ENCODE measurements at regions not wholly inside any gene's neighbourhood (a gene's known extent, or its start where the extent isn't known, plus 50 kb on each side); places are given as distances from the start of the nearest gene placed in this dataset.

DNA sequence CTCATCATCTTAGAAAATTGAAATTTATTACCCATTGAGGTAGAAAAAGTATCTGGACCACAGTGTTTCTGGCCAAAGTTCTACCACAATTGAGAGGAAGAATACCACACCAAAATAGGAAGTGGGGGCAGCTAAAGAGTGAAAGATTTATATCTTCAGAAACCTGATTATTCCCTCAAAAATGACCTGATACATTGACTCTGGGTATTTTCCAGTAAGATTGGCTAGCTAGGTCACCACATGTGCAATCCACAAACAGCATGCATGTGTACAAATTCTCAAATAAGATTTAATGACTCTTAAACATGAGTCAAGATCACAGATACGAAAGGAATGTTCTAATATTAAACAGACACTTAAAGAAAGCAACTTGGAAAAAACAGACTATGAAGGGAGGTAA is 1516.2 kb upstream of the PCDH20 start:
- H3K4me1 ChIP-seq (ENCODE audit: insufficient read depth), result no peaks in the 10 kb centered on the region
- WGBS, result 19% methylated on average over 1 of the region's 1 CpG
- no peak for DNase-seq (ENCODE audit: extremely low spot score)
- no peaks in the 10 kb centered on the region for H3K36me3 ChIP-seq (ENCODE audit: insufficient read depth)
- no peak overlapping the region for H3K27ac ChIP-seq (ENCODE audit: low read depth)
- H3K4me3 ChIP-seq (ENCODE audit: low read depth, low read length), result no peak overlapping the region

DNA sequence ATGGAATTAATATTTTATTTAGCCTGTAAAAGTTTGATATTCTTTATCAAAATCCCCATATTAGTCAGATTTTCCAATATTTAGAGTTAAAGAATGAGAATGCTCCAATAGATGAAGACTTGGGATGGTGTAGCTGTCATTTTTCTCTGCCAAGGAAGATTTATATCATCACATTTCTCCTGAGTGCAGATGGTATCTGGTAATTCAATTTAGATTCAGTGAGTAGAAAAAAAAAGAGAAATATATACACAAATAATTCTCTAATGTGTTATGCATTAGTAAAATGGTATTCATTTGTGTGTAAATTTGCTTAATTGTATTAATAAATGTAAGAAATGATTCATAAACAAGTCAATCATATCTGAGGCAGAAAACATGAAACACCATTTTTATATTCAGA is 1508.7 kb upstream of the PCDH20 start:
- Histone ChIP-seq H3K27ac (ENCODE audit: low read depth) (no peak overlapping the region), H3K4me3 (ENCODE audit: low read depth, low read length) (no peak overlapping the region), H3K4me1 (ENCODE audit: insufficient read depth) (no peaks in the 10 kb centered on the region), H3K36me3 (ENCODE audit: insufficient read depth) (no peaks in the 10 kb centered on the region)
- no peak for DNase-seq (ENCODE audit: extremely low spot score)

DNA sequence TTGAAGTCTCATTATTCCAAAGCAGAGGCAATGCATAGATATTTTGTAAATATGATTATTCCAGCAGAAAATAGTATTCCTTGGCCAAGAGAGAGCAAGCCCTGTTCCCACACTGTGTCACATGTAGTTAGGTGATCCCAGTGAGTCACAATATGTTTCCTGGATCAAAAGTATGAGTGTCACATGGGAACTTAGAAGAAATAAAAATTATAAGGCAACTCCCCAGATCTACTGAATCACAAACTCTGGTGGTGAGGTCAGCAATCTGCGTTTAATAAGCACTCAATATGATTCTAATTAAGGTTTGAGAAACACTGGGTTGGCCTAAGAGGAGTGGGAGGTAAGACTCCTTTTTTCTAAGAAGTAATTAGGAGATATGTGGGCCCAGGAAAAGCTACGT is 1504.5 kb upstream of the PCDH20 start:
- 67% methylated on average over 2 of the region's 2 CpGs for WGBS
- H3K4me3 ChIP-seq (ENCODE audit: low read depth, low read length), result no peak overlapping the region

DNA sequence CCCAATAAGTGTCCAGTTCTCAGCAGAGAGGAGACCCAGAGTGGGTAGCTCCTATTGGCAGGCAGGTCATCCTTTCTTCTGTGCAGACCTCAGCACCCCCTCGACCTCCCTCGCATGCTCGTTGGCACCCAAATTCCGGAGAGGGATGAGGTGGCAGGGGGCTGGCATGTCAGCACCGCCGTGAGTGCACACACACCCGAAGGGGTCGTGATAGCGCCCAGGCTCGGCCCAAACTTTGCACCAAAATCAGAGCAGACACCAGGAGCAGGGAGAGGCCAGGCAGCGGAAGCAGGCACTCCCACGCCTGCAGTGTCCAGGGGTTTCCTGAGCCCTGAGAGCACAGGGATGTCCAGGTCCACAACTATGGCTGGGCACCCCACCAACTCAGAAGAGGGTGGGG is 1503.8 kb upstream of the PCDH20 start:
- 94% methylated on average over 12 of the region's 12 CpGs for WGBS
- Histone ChIP-seq H3K4me3 (ENCODE audit: low read depth, low read length) (no peak overlapping the region), H3K4me1 (ENCODE audit: insufficient read depth) (no peaks in the 10 kb centered on the region), H3K36me3 (ENCODE audit: insufficient read depth) (no peaks in the 10 kb centered on the region), H3K27ac (ENCODE audit: low read depth) (no peak overlapping the region)
- no peak for DNase-seq (ENCODE audit: extremely low spot score)

More for the DNA sequence above, 1504.5 kb upstream of the PCDH20 start:
- no peak for DNase-seq (ENCODE audit: extremely low spot score)
- H3K36me3 ChIP-seq (ENCODE audit: insufficient read depth), result no peaks in the 10 kb centered on the region
- H3K27ac ChIP-seq (ENCODE audit: low read depth), result no peak overlapping the region
- H3K4me1 ChIP-seq (ENCODE audit: insufficient read depth), result no peaks in the 10 kb centered on the region

DNA sequence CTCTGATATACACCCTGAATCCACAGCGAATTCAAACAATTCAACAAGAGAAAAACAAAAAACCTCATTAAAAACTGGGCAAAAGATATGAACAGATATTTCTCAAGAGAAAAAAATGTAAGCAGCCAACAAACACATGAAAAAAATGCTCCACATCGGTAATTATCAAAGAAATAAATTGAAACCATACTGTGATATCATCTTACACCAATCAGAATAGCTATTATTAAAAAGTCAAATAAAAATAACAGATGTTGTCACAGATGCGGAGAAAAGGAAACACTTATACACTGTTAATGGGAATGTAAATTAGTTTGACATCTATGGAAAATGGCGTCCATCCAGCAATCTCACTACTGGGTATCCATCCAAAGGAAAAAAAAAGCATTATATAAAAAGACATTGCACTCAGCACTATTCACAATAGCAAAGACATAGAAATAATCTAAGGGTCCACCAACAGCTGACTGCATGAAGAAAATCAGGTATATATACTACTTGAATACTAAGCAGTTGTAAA is 1495.0 kb upstream of the PCDH20 start:
- Histone ChIP-seq H3K27ac (ENCODE audit: low read depth) (no peak overlapping the region), H3K36me3 (ENCODE audit: insufficient read depth) (no peaks in the 10 kb centered on the region), H3K4me3 (ENCODE audit: low read depth, low read length) (no peak overlapping the region), H3K4me1 (ENCODE audit: insufficient read depth) (no peaks in the 10 kb centered on the region)
- 70% methylated on average over 4 of the region's 4 CpGs for WGBS
- DNase-seq (ENCODE audit: extremely low spot score), result no peak

DNA sequence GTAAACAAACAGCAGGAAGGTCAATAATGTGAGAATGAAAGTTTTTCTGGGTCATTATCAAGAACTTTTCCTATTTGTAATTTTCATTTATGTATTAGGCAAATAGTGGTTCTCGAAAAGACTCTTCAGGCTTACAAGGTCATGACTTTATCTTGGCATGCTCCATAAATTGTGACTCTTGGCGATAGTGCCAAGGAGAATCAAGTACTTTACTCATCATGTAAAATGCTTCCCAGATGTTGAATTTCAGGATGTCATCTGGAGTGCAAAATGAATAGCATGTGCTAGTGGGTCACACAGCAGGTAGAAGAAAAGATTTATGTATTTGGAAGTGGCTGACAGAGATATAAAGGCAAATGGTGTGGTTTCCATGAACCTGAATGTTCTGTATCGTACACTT is 1492.7 kb upstream of the PCDH20 start:
- Histone ChIP-seq H3K4me1 (ENCODE audit: insufficient read depth) (no peaks in the 10 kb centered on the region), H3K4me3 (ENCODE audit: low read depth, low read length) (no peak overlapping the region), H3K36me3 (ENCODE audit: insufficient read depth) (no peaks in the 10 kb centered on the region), H3K27ac (ENCODE audit: low read depth) (no peak overlapping the region)
- DNase-seq (ENCODE audit: extremely low spot score), result no peak
- WGBS, result 58% methylated on average over 3 of the region's 3 CpGs

DNA sequence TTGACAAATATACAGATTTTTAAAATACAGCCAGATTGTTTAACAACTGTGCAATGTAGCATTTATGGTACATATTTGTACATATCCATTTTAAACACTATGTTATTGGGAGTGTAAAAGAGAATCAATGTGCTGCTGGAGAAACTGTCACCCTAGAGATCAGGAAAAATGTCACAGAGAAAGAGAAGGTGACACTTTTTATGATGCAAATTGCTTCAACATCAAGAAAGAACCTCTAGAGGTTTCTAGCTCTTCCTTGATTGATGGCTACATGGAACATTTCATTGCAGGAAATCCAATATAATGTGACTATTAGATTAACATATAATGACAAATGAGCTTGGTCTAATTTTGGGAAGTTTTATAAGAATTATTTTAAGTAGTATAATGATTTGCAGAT is 1491.2 kb upstream of the PCDH20 start:
- Histone ChIP-seq H3K4me3 (ENCODE audit: low read depth, low read length) (no peak overlapping the region), H3K27ac (ENCODE audit: low read depth) (no peak overlapping the region), H3K4me1 (ENCODE audit: insufficient read depth) (no peaks in the 10 kb centered on the region), H3K36me3 (ENCODE audit: insufficient read depth) (no peaks in the 10 kb centered on the region)
- no peak for DNase-seq (ENCODE audit: extremely low spot score)

DNA sequence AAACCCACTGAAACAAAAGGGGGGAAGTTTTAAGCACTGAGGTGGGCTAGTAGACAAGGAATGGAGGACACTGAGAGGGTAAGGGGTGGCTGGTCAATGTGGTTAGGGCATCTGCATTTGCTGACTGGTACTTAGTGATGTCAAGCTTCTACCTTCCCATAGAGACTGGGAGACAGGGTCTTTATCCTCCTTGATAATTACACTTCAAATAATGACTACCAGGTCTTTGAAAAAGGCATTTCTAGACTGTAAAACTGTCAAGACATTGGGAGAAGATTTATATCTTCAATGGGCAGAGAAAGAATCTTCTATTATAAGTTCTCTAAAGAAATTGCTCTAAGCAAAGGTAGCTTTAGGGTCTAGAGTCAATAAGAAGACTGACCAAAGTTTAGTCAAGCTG is 1490.8 kb upstream of the PCDH20 start:
- H3K36me3 ChIP-seq (ENCODE audit: insufficient read depth), result no peaks in the 10 kb centered on the region
- no peak overlapping the region for H3K27ac ChIP-seq (ENCODE audit: low read depth)
- no peak for DNase-seq (ENCODE audit: extremely low spot score)
- H3K4me3 ChIP-seq (ENCODE audit: low read depth, low read length), result no peak overlapping the region
- H3K4me1 ChIP-seq (ENCODE audit: insufficient read depth), result no peaks in the 10 kb centered on the region

DNA sequence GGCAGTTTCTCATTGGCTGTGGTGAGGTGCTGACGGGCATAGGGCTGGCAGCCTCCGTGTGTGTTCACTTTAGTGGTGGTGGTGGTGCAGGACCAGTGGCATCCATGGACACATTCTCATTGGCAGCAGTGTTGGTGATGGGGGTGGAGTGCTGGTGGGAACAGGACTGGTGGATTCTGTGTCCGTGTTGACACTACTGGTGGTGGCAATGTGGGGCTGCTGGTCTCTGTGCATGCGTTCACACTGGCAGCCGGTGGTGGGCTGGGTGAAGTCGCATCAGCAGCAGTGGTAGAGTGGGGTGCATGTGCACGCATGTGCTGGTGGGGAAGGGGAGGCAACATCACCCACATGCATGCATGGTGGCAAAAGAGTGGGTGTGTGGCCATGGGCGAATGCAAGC is 1471.4 kb upstream of the PCDH20 start:
- Histone ChIP-seq H3K4me1 (ENCODE audit: insufficient read depth) (no peaks in the 10 kb centered on the region), H3K36me3 (ENCODE audit: insufficient read depth) (no peaks in the 10 kb centered on the region), H3K27ac (ENCODE audit: low read depth) (no peak overlapping the region), H3K4me3 (ENCODE audit: low read depth, low read length) (no peak overlapping the region)
- DNase-seq (ENCODE audit: extremely low spot score), result no peak
- WGBS, result 95% methylated on average over 8 of the region's 8 CpGs

DNA sequence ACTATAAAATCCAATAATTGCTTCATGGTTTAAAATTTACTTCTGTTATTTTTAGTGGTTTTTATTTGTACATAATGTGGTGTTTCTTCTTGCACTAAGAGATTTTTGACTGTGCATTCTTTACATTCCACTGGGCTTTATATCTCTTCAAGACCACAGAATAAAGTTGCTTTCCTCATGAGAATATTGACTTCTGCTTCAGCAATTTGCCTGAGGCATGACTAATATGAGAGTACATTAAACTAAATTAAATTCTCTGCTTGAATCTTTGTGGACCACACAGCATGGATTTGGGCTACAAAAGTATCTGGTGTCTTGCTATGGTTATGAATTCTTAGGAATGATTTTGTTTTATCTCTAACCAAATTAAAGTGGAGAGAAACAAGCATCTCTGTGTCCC is 1463.4 kb upstream of the PCDH20 start:
- Histone ChIP-seq H3K4me1 (ENCODE audit: insufficient read depth) (no peaks in the 10 kb centered on the region), H3K36me3 (ENCODE audit: insufficient read depth) (no peaks in the 10 kb centered on the region)
- DNase-seq (ENCODE audit: extremely low spot score), result no peak

DNA sequence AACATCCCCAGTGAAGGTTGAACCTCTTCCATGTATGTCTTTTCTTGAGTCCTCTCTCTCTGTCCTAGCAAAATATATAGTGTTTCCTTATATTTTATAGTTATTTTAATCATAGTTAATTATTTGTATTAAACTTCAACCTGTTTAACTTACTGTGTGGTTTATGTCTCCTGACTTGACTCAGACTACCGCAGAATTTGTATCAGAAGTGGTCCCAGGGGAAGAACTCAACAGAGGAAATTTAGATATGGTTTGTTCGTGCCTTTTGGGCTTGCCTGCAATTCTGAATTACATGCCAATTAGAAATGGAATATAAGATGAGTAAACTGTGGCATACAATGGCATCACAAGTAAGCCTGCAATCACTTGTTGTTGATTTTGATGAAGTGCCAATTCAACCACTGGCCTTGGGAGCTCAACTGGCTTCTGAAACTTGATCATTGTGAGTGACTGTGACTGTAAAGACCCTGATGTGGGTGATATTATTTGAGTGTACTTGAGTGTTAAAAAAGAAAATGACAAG is 1459.5 kb upstream of the PCDH20 start:
- H3K27ac ChIP-seq (ENCODE audit: low read depth), result no peak overlapping the region
- WGBS, result 83% methylated on average over 2 of the region's 2 CpGs
- no peaks in the 10 kb centered on the region for H3K36me3 ChIP-seq (ENCODE audit: insufficient read depth)
- no peak for DNase-seq (ENCODE audit: extremely low spot score)
- H3K4me1 ChIP-seq (ENCODE audit: insufficient read depth), result no peaks in the 10 kb centered on the region
- no peak overlapping the region for H3K4me3 ChIP-seq (ENCODE audit: low read depth, low read length)

More for the DNA sequence above, 1463.4 kb upstream of the PCDH20 start:
- no peak overlapping the region for H3K27ac ChIP-seq (ENCODE audit: low read depth)
- H3K4me3 ChIP-seq (ENCODE audit: low read depth, low read length), result no peak overlapping the region

DNA sequence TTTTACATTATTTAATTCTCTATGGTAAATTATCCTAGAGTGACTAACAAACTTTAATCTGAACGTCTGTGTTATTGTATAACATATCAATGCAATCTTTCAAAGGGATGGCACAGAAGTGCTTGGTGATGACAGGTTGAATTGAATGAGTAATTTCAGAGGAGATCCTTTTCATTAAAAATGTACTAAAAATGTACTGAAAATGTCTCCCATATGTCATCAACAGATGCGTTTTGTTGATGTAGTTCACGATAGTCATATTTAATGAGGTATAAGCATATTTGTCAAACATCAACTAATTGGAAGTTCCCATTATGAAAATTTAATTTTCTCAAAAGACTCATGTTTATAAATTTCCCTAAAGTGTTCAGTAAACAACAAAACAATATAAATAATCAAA is 1434.7 kb upstream of the PCDH20 start:
- Histone ChIP-seq H3K4me3 (ENCODE audit: low read depth, low read length) (no peak overlapping the region), H3K36me3 (ENCODE audit: insufficient read depth) (no peaks in the 10 kb centered on the region), H3K4me1 (ENCODE audit: insufficient read depth) (no peaks in the 10 kb centered on the region), H3K27ac (ENCODE audit: low read depth) (no peak overlapping the region)
- DNase-seq (ENCODE audit: extremely low spot score), result no peak
- WGBS, result 56% methylated on average over 3 of the region's 3 CpGs

DNA sequence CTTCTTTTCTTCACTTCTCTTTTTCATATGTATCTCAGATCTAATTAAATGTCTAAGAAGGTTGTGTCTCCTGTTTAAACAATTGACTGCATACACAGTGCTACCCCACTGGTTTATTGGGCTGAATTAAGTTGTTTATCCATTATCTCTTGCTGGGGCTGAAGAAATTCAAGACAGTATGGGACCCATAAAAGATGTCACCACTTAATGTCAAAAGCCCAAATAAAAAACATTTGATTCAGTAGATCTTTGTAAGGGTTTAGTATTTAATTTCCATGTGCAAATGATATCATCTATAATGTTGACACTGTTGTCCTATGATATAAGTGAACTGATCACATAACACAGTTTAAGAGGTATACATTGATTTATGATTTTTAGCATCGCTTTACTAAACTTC is 1431.9 kb upstream of the PCDH20 start:
- no peak for DNase-seq (ENCODE audit: extremely low spot score)
- no peaks in the 10 kb centered on the region for H3K36me3 ChIP-seq (ENCODE audit: insufficient read depth)
- no peak overlapping the region for H3K4me3 ChIP-seq (ENCODE audit: low read depth, low read length)
- no peak overlapping the region for H3K27ac ChIP-seq (ENCODE audit: low read depth)
- 79% methylated on average over 1 of the region's 1 CpG for WGBS
- no peaks in the 10 kb centered on the region for H3K4me1 ChIP-seq (ENCODE audit: insufficient read depth)

DNA sequence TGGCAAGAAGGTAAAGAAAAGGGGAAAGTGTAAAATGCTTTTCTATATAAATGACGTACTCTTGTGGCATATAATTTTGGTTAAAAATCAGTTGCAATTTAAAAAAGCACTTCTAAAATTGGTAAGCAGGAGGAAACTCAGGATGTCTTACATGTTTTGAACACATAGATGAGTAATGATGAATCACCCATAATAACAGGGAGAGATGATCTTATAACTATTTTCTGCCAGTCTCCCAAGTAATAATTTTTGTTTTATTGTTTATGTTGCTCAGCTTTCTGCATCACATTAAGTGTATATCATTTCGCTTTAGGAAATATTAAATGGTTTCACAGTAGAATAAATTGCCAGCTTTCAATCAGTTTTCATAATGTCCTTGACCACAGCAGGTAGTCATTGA is 1430.7 kb upstream of the PCDH20 start:
- no peak for DNase-seq (ENCODE audit: extremely low spot score)
- Histone ChIP-seq H3K4me1 (ENCODE audit: insufficient read depth) (no peaks in the 10 kb centered on the region), H3K36me3 (ENCODE audit: insufficient read depth) (no peaks in the 10 kb centered on the region), H3K27ac (ENCODE audit: low read depth) (no peak overlapping the region), H3K4me3 (ENCODE audit: low read depth, low read length) (no peak overlapping the region)
- WGBS, result 90% methylated on average over 2 of the region's 2 CpGs

DNA sequence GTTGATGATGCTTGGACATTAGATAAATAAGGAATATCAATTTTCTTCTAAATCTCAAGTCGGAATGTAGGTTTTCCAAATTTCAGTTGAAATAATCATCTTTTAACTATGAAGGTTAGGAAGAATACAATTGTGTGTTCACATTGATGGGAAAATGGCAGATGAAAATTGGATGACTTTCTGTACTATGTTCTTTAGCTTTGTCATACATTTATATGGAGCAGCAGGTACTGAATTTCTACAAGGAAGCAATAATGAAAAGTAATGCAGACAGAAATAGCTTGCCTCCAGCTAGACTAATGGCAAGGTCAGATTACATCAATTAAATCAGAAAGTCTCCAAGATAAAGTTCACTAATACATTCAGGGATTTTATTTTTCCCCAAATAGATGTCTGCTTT is 1423.7 kb upstream of the PCDH20 start:
- Histone ChIP-seq H3K4me1 (ENCODE audit: insufficient read depth) (no peaks in the 10 kb centered on the region), H3K36me3 (ENCODE audit: insufficient read depth) (no peaks in the 10 kb centered on the region), H3K4me3 (ENCODE audit: low read depth, low read length) (no peak overlapping the region), H3K27ac (ENCODE audit: low read depth) (no peak overlapping the region)
- no peak for DNase-seq (ENCODE audit: extremely low spot score)
- 62% methylated on average over 1 of the region's 1 CpG for WGBS
